HG03354 (cell line): ENCODE measurements at regions not wholly inside any gene's neighbourhood (a gene's known extent, or its start where the extent isn't known, plus 50 kb on each side); places are given as distances from the start of the nearest gene placed in this dataset.

Experiments
- ATAC-seq: cut with Tn5 transposase; IDR thresholded peaks from one replicate; pipeline ENCODE4 v1.9.1; 2021; ENCODE audit warnings: mild to moderate bottlenecking; ENCODE audit not compliant: unreplicated experiment, poor library complexity, severe bottlenecking

GRCh38 chr1:106223213-106223612, 833.3 kb upstream of the PRMT6 start:
- ATAC-seq: no peak

- no peak for ATAC-seq
Measured at GRCh38 chr1:106224426-106224825, 832.0 kb upstream of the PRMT6 start.

GRCh38 chr1:106225403-106225802, 831.1 kb upstream of the PRMT6 start:
- ATAC-seq: no peak

GRCh38 chr1:106226550-106226949, 829.9 kb upstream of the PRMT6 start:
- ATAC-seq: no peak

- no peak for ATAC-seq
Measured at GRCh38 chr1:106232128-106232527, 824.3 kb upstream of the PRMT6 start.

- ATAC-seq: no peak
Measured at GRCh38 chr1:106233511-106233910, 823.0 kb upstream of the PRMT6 start.

- ATAC-seq: no peak
Measured at GRCh38 chr1:106249365-106249764, 807.1 kb upstream of the PRMT6 start.

GRCh38 chr1:106249810-106250209, 806.7 kb upstream of the PRMT6 start:
- ATAC-seq: no peak

GRCh38 chr1:106254748-106255147, 801.7 kb upstream of the PRMT6 start:
- ATAC-seq: no peak

- ATAC-seq: no peak
Measured at GRCh38 chr1:106266786-106267185, 789.7 kb upstream of the PRMT6 start.

GRCh38 chr1:106268070-106268469, 788.4 kb upstream of the PRMT6 start:
- no peak for ATAC-seq

GRCh38 chr1:106276871-106277270, 779.6 kb upstream of the PRMT6 start:
- ATAC-seq: no peak

GRCh38 chr1:106277786-106278185, 778.7 kb upstream of the PRMT6 start:
- ATAC-seq: no peak

- ATAC-seq: no peak
Measured at GRCh38 chr1:106278716-106279115, 777.8 kb upstream of the PRMT6 start.

- no peak for ATAC-seq
Measured at GRCh38 chr1:106289265-106289928, 767.1 kb upstream of the PRMT6 start.

GRCh38 chr1:106290805-106291501, 765.5 kb upstream of the PRMT6 start:
- no peak for ATAC-seq

- ATAC-seq: no peak
Measured at GRCh38 chr1:106292130-106292529, 764.3 kb upstream of the PRMT6 start.

GRCh38 chr1:106296431-106296830, 760.0 kb upstream of the PRMT6 start:
- no peak for ATAC-seq

GRCh38 chr1:106304106-106304505, 752.4 kb upstream of the PRMT6 start:
- no peak for ATAC-seq

GRCh38 chr1:106319612-106320011, 736.9 kb upstream of the PRMT6 start:
- no peak for ATAC-seq

- no peak for ATAC-seq
Measured at GRCh38 chr1:106325600-106325999, 730.9 kb upstream of the PRMT6 start.

GRCh38 chr1:106344494-106344893, 712.0 kb upstream of the PRMT6 start:
- ATAC-seq: no peak
